Body of pancreas (tissue), 4 donors: ENCODE measurements at regions not wholly inside any gene's neighbourhood (a gene's known extent, or its start where the extent isn't known, plus 50 kb on each side); places are given as distances from the start of the nearest gene placed in this dataset.

ENCODE experiments used
- POLR2A ChIP-seq, 3 donors: fragments of 450-650 bp; IDR thresholded peaks; one replicate each; pipeline ENCODE4 v1.6.1; 2016; ENCODE audit warnings: antibody characterized with exemption in 3 of 3, mild to moderate bottlenecking in 2 of 3
- TF ChIP-seq, protein P1 (sequence below), 7 experiments: fragments of 450-650 bp in 4 of 7; fragments of 200-600 bp in 3 of 7; sonication (generic) in 3 of 7; IDR thresholded peaks; one replicate each; pipeline ENCODE4 v1.5.1; 2016 to 2019; ENCODE audit warnings: antibody characterized with exemption in 7 of 7

DNA sequence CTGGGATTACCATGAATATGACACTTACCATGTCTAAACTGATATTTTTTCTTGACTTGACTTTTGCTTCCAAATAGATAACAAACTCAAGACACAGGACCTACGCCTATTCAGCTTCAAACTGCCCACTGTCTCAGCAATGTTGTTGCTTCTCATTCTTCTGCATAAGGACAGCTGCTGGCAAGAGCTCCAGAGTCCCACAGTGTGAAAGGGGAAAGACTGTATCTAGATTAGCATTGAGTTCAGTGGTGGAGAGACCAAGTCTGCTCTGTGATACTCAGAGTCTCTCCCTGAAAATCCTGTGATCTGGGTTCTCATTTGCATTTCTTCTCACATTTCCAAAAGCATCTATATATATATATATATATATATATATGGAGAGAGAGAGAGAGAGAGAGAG is 247.9 kb upstream of the NT5C1B start:
- TF ChIP-seq, protein P1, sequence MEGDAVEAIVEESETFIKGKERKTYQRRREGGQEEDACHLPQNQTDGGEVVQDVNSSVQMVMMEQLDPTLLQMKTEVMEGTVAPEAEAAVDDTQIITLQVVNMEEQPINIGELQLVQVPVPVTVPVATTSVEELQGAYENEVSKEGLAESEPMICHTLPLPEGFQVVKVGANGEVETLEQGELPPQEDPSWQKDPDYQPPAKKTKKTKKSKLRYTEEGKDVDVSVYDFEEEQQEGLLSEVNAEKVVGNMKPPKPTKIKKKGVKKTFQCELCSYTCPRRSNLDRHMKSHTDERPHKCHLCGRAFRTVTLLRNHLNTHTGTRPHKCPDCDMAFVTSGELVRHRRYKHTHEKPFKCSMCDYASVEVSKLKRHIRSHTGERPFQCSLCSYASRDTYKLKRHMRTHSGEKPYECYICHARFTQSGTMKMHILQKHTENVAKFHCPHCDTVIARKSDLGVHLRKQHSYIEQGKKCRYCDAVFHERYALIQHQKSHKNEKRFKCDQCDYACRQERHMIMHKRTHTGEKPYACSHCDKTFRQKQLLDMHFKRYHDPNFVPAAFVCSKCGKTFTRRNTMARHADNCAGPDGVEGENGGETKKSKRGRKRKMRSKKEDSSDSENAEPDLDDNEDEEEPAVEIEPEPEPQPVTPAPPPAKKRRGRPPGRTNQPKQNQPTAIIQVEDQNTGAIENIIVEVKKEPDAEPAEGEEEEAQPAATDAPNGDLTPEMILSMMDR (IDR thresholded peaks at IDR 0.05), result no peak
- TF ChIP-seq POLR2A (IDR thresholded peaks at IDR 0.05), result no peak
